Panc1 (cell line): ENCODE measurements at regions not wholly inside any gene's neighbourhood (a gene's known extent, or its start where the extent isn't known, plus 50 kb on each side); places are given as distances from the start of the nearest gene placed in this dataset.

Experiments
- ATAC-seq: fragments of 200-7000 bp; cut with Tn5 transposase; 2 replicates; pipeline ENCODE4 v1.9.1; 2020; ENCODE audit warnings: mild to moderate bottlenecking, moderate library complexity
- BruUV-seq: library from RNA; stranded (reverse); fragments of 400-500 nt; replicated peaks from 2 replicates; lab custom pipeline; 2021; lab: Mats Ljungman, UMichigan
- CTCF ChIA-PET: fragments of 300-600 bp; sonication (Branson Sonifier 250); formaldehyde crosslinking; loops from one replicate; lab custom pipeline; 2022; ENCODE audit warnings: antibody characterized with exemption; lab: Charles Lee
- POLR2A ChIA-PET: fragments of 300-600 bp; sonication (Branson Sonifier 250); formaldehyde crosslinking; loops from one replicate; lab custom pipeline; 2022; ENCODE audit warnings: antibody characterized with exemption; lab: Charles Lee
- DNase-seq: peaks from one replicate; pipeline ENCODE4 v3.0.0-alpha.2; 2010; ENCODE audit warnings: low read depth, low spot score
- H3K27ac ChIP-seq: 2 replicates; pipeline ENCODE4 v1.5.1; 2011; ENCODE audit warnings: mild to moderate bottlenecking, low read length, inconsistent platforms
- H3K27me3 ChIP-seq: fragments of 200-500 bp; sonication (Bioruptor generic); 2 replicates; pipeline ENCODE4 v1.6.0; 2014; ENCODE audit warnings: low read length, inconsistent platforms; ENCODE audit not compliant: control insufficient read depth, insufficient read depth
- H3K36me3 ChIP-seq: fragments of 200-500 bp; sonication (Bioruptor generic); 2 replicates; pipeline ENCODE4 v1.5.1; 2014; ENCODE audit warnings: inconsistent platforms, mild to moderate bottlenecking, low read length, moderate library complexity; ENCODE audit not compliant: control insufficient read depth, insufficient read depth
- H3K4me1 ChIP-seq: 2 replicates; pipeline ENCODE4 v1.5.1; 2011; ENCODE audit warnings: inconsistent platforms, mild to moderate bottlenecking, low read length, moderate library complexity; ENCODE audit not compliant: control insufficient read depth, insufficient read depth
- H3K4me3 ChIP-seq, 2 experiments: 2 replicates each; pipeline ENCODE4 v1.5.1; 2011 to 2012; ENCODE audit warnings: low read depth in 2 of 2, low read length in 2 of 2, mild to moderate bottlenecking in 2 of 2, inconsistent platforms in 1 of 2, moderate library complexity in 1 of 2
- H3K9me3 ChIP-seq: fragments of 200-500 bp; sonication (Bioruptor generic); 2 replicates; pipeline ENCODE4 v1.5.1; 2014; ENCODE audit warnings: low read depth, mild to moderate bottlenecking, inconsistent platforms, low read length, moderate library complexity; ENCODE audit not compliant: control insufficient read depth, insufficient read depth
- CTCF ChIP-seq: fragments of 450-650 bp; IDR thresholded peaks from 2 replicates; pipeline ENCODE4 v1.5.1; 2017; ENCODE audit warnings: mild to moderate bottlenecking
- POLR2AphosphoS5 ChIP-seq: IDR thresholded peaks from 2 replicates; pipeline ENCODE4 v1.6.1; 2012; ENCODE audit warnings: mild to moderate bottlenecking, low read depth, low read length, moderate library complexity
- SIN3A ChIP-seq: IDR thresholded peaks from 2 replicates; pipeline ENCODE4 v1.6.1; 2012; ENCODE audit warnings: low read depth, mild to moderate bottlenecking, low read length, moderate library complexity, borderline replicate concordance; ENCODE audit not compliant: insufficient read depth
- TCF7L2 ChIP-seq: IDR thresholded peaks from 2 replicates; pipeline ENCODE4 v1.6.1; 2011; ENCODE audit warnings: mild to moderate bottlenecking, low read depth, low read length, inconsistent platforms
- in situ Hi-C: cut with HindIII; loops from 2 replicates; pipeline ENCODE4 v1.10.0; 2016; ENCODE audit warnings: low sequenced_read_pairs, low pct_unique_long_range_greater_than_20kb
- intact Hi-C: fragments of 100-400 bp; cut with micrococcal nuclease; formaldehyde crosslinking; loops from one replicate; pipeline ENCODE4 v1.10.0; 2022; ENCODE audit not compliant: unreplicated experiment
- TF ChIP-seq, protein P1 (sequence below), 2 experiments: IDR thresholded peaks; 2 replicates each; pipeline ENCODE4 v1.6.1; 2011 to 2012; ENCODE audit warnings: low read depth in 2 of 2, control low read depth in 1 of 2, low read length in 1 of 2, mild to moderate bottlenecking in 1 of 2, moderate library complexity in 1 of 2; ENCODE audit not compliant: insufficient read depth in 1 of 2

DNA sequence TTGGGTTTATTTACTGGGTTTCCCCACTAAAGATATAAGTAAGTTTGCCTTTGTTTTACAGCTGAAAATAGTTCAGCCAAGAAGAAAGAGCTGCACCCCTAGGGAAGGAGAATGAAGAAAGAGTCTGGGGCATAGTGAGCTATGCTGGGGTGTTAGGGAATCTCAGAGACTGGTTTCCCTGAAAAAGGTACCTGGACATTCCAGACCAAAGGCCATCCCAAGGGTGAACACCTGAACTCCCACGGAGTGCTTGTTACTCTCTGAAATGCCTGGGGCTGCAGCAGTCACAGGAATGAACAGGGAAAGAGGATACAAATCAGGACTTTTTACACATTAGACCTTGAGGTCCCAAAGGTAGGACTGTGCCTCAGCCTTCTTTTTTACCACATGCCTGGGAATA is 337.6 kb upstream of the SLC10A2 start:
- POLR2A ChIA-PET = no interaction called here
- BruUV-seq = no TSS peak
- no peak for TF ChIP-seq CTCF
- no peak for TF ChIP-seq TCF7L2
- TF ChIP-seq, protein P1, sequence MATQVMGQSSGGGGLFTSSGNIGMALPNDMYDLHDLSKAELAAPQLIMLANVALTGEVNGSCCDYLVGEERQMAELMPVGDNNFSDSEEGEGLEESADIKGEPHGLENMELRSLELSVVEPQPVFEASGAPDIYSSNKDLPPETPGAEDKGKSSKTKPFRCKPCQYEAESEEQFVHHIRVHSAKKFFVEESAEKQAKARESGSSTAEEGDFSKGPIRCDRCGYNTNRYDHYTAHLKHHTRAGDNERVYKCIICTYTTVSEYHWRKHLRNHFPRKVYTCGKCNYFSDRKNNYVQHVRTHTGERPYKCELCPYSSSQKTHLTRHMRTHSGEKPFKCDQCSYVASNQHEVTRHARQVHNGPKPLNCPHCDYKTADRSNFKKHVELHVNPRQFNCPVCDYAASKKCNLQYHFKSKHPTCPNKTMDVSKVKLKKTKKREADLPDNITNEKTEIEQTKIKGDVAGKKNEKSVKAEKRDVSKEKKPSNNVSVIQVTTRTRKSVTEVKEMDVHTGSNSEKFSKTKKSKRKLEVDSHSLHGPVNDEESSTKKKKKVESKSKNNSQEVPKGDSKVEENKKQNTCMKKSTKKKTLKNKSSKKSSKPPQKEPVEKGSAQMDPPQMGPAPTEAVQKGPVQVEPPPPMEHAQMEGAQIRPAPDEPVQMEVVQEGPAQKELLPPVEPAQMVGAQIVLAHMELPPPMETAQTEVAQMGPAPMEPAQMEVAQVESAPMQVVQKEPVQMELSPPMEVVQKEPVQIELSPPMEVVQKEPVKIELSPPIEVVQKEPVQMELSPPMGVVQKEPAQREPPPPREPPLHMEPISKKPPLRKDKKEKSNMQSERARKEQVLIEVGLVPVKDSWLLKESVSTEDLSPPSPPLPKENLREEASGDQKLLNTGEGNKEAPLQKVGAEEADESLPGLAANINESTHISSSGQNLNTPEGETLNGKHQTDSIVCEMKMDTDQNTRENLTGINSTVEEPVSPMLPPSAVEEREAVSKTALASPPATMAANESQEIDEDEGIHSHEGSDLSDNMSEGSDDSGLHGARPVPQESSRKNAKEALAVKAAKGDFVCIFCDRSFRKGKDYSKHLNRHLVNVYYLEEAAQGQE (IDR thresholded peaks at IDR 0.05; ENCODE audit: insufficient read depth in 1 of 2, low read depth in 2 of 2, low read length in 1 of 2) = no peak
- no peak for TF ChIP-seq SIN3A
- TF ChIP-seq POLR2AphosphoS5 = no peak
- intact Hi-C loops = no loop called here
- DNase-seq (no peak), ATAC-seq (no peak)
- in situ Hi-C loops = no loop called here
- no peak overlapping the region for H3K27ac ChIP-seq
- CTCF ChIA-PET = no interaction called here
- H3K9me3 ChIP-seq = no peaks in the 10 kb centered on the region
- H3K36me3 ChIP-seq = no peaks in the 10 kb centered on the region
- no peak overlapping the region for H3K4me3 ChIP-seq
- no peaks in the 10 kb centered on the region for H3K4me1 ChIP-seq
- no peaks in the 10 kb centered on the region for H3K27me3 ChIP-seq

- Histone ChIP-seq H3K27ac (no peak overlapping the region), H3K9me3 (no peaks in the 10 kb centered on the region), H3K4me3 (no peak overlapping the region), H3K27me3 (no peaks in the 10 kb centered on the region), H3K36me3 (no peaks in the 10 kb centered on the region), H3K4me1 (no peaks in the 10 kb centered on the region)
- BruUV-seq = no TSS peak
- DNase-seq = no peak
- in situ Hi-C loops (no loop called here), intact Hi-C loops (no loop called here)
- no peak for TF ChIP-seq CTCF
- ChIA-PET POLR2A (no interaction called here), CTCF (no interaction called here)
- no peak for ATAC-seq
Measured at GRCh38 chr13:103403148-103403740, 337.0 kb upstream of the SLC10A2 start.
